ENCODE measurements at regions not wholly inside any gene's neighbourhood (a gene's known extent, or its start where the extent isn't known, plus 50 kb on each side); places are given as distances from the start of the nearest gene placed in this dataset.

- no peak for TF ChIP-seq CTCF (conservative IDR thresholded peaks at IDR 0.05; ENCODE audit: low read depth, low read length)
- TF ChIP-seq MAFK (IDR thresholded peaks at IDR 0.05; ENCODE audit: low read depth, low read length), result no peak
- no peak for TF ChIP-seq BHLHE40 (IDR thresholded peaks at IDR 0.05; ENCODE audit: low read depth, low read length)
- no peak for TF ChIP-seq USF2 (IDR thresholded peaks at IDR 0.05; ENCODE audit: low read depth, low read length)
- TF ChIP-seq RAD21 (IDR thresholded peaks at IDR 0.05; ENCODE audit: low read length), result no peak
- TF ChIP-seq SMC3 (IDR thresholded peaks at IDR 0.05; ENCODE audit: low read depth, low read length), result no peak
- no peak for TF ChIP-seq MXI1 (IDR thresholded peaks at IDR 0.05; ENCODE audit: borderline replicate concordance, low read depth, low read length)
- TF ChIP-seq POLR2A (IDR thresholded peaks at IDR 0.05; ENCODE audit: low read depth, low read length), result no peak
- no peak for TF ChIP-seq CHD1 (IDR thresholded peaks at IDR 0.05; ENCODE audit: low read depth, low read length)
- no peak for TF ChIP-seq CEBPB (IDR thresholded peaks at IDR 0.05; ENCODE audit: low read depth, low read length)
- TF ChIP-seq ELK1 (IDR thresholded peaks at IDR 0.05; ENCODE audit: borderline replicate concordance, low read depth, low read length), result no peak
These were observed 1479.2 kb downstream of the TBC1D22A start for GRCh38 chr22:48241658-48242057.

All from IMR-90 (cell line).